ENCODE measurements at regions not wholly inside any gene's neighbourhood (a gene's known extent, or its start where the extent isn't known, plus 50 kb on each side); places are given as distances from the start of the nearest gene placed in this dataset.

DNA sequence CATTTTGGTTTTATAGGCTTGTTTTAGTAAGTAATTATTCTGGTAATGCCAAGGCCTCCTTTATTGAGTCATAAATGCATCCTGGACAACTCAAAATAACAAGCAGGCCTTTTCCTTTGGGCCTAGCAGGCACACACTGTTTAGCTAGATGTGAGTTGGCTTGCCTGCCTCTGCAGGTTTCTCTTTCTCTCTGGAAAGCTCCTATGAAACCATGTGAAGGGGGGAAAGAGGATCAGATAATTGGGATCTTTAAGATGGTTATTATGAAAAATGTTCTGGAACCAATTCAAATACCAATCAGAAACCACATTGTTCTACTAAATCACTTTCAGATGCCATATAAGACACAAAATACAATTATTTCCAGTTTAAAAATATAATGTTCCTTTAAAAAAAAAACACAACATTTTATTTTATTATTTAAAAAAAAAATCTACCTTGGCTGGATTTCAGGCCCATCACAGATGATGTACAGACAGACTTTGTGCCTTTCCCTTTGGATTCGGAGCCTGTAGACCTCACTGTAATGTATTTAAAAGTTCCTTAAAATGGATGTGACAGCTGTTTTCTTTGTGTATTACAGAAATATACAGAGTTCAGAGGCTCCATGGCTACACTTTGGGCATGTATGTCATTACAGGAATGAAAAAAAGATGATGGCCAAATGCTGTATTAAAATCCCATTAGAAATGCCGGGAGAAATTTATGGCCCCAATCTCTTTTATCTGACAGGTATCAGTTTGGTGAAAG lies 80.2 kb downstream of the NTMT2 start:
- TF ChIP-seq, protein P1, sequence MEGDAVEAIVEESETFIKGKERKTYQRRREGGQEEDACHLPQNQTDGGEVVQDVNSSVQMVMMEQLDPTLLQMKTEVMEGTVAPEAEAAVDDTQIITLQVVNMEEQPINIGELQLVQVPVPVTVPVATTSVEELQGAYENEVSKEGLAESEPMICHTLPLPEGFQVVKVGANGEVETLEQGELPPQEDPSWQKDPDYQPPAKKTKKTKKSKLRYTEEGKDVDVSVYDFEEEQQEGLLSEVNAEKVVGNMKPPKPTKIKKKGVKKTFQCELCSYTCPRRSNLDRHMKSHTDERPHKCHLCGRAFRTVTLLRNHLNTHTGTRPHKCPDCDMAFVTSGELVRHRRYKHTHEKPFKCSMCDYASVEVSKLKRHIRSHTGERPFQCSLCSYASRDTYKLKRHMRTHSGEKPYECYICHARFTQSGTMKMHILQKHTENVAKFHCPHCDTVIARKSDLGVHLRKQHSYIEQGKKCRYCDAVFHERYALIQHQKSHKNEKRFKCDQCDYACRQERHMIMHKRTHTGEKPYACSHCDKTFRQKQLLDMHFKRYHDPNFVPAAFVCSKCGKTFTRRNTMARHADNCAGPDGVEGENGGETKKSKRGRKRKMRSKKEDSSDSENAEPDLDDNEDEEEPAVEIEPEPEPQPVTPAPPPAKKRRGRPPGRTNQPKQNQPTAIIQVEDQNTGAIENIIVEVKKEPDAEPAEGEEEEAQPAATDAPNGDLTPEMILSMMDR (conservative IDR thresholded peaks at IDR 0.05 in 1 of 2, IDR thresholded peaks at IDR 0.05 in 1 of 2; ENCODE audit: extremely low read depth in 1 of 2, insufficient read depth in 1 of 2, low read depth in 1 of 2, low read length in 2 of 2) = no peak
- TF ChIP-seq EZH2 (IDR thresholded peaks at IDR 0.05; ENCODE audit: borderline replicate concordance, low read length) = no peak
